Transverse colon (tissue), 4 donors: ENCODE measurements at regions not wholly inside any gene's neighbourhood (a gene's known extent, or its start where the extent isn't known, plus 50 kb on each side); places are given as distances from the start of the nearest gene placed in this dataset.

Experiments used
- DNase-seq: peaks from one replicate; pipeline ENCODE4 v3.0.0-alpha.2; 2019
- H3K27ac ChIP-seq, 4 donors: fragments of 200-600 bp; sonication (generic); 2 replicates each; pipeline ENCODE4 v1.5.1; 2016 to 2018; ENCODE audit warnings: inconsistent platforms in 4 of 4
- H3K27me3 ChIP-seq: fragments of 200-600 bp; sonication (generic); 2 replicates; pipeline ENCODE4 v1.5.1; 2017; ENCODE audit warnings: inconsistent platforms
- H3K36me3 ChIP-seq, 4 donors: fragments of 200-600 bp; sonication (generic); 2 replicates each; pipeline ENCODE4 v1.5.1; 2017 to 2019; ENCODE audit warnings: inconsistent platforms in 4 of 4
- H3K4me1 ChIP-seq, 4 donors: fragments of 200-600 bp; sonication (generic); 2 replicates each; pipeline ENCODE4 v1.5.1; 2017 to 2020; ENCODE audit warnings: inconsistent platforms in 4 of 4
- H3K4me3 ChIP-seq, 4 donors: fragments of 200-600 bp; sonication (generic); 1 replicate in 1 of 4; 2 replicates in 3 of 4; pipeline versions ENCODE4 v1.5.1 to v1.6.1; 2017 to 2019; ENCODE audit warnings: inconsistent platforms in 4 of 4
- H3K9me3 ChIP-seq, 2 donors: fragments of 200-600 bp; sonication (generic); 2 replicates each; pipeline ENCODE4 v1.5.1; 2017 to 2019; ENCODE audit warnings: inconsistent platforms in 2 of 2
- EP300 ChIP-seq: sonication (generic); formaldehyde crosslinking; IDR thresholded peaks from one replicate; pipeline ENCODE4 v1.6.1; 2017; ENCODE audit warnings: antibody characterized with exemption, low read depth
- POLR2A ChIP-seq: fragments of 450-650 bp; IDR thresholded peaks from one replicate; pipeline ENCODE4 v1.6.1; 2016; ENCODE audit warnings: antibody characterized with exemption, mild to moderate bottlenecking, moderate library complexity
- POLR2AphosphoS5 ChIP-seq, 3 donors: sonication (generic); formaldehyde crosslinking; IDR thresholded peaks; one replicate each; pipeline ENCODE4 v1.6.1; 2016; ENCODE audit warnings: antibody characterized with exemption in 3 of 3
- WGBS, 2 donors: methylation state at CpG; one replicate each; pipeline ENCODE4 v1.1.5; 2018; ENCODE audit warnings: low coverage in 1 of 2; 5-methylcytosine and 5-hydroxymethylcytosine counted together
- in situ Hi-C, 4 donors: fragments of 200-750 bp; cut with MboI; loops; one replicate each; pipeline versions ENCODE4 v1.15.0 to v1.15.1; 2017; ENCODE audit warnings: low sequenced_read_pairs in 3 of 4, low pct_ligation_motif_present in 1 of 4, low pct_unique_long_range_greater_than_20kb in 1 of 4
- intact Hi-C: fragments of 100-400 bp; cut with DNase I; formaldehyde crosslinking; loops from one replicate; pipeline ENCODE4 v1.15.1; 2023; ENCODE audit warnings: low total_unique reads
- TF ChIP-seq, protein P1 (sequence below), 5 experiments: fragments of 200-600 bp in 3 of 5; fragments of 450-650 bp in 2 of 5; sonication (generic) in 3 of 5; IDR thresholded peaks; 1 replicate in 2 of 5; 2 replicates in 3 of 5; pipeline ENCODE4 v1.5.1; 2016 to 2017; ENCODE audit warnings: antibody characterized with exemption in 5 of 5, inconsistent platforms in 3 of 5, mild to moderate bottlenecking in 2 of 5, moderate library complexity in 1 of 5

DNA sequence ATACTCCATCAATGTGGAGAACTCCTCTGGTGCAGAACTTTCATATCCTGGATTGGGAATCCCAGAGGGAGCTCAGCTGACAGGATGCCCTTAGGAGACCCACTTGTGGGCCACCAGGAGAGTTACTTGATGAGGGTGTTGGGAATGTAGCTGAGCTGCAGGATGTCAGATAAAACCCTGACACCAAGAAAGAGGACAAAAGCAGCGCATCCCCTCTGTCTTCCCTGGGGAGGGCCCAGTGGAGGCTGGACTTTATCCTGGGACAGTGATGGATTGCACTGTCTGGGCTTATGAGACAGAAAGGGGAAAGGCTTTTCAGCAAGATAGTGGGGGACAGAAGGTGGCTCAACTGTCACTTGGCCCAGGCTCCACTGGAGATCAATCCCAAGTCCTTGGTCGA is 88.1 kb upstream of the BCAR3 start:
- no peak for DNase-seq
- Histone ChIP-seq H3K4me1 (peaks cover 0 to 13% (median 3%) of the 10 kb centered on the region in 4 donors), H3K4me3 (no peak overlapping the region), H3K27ac (no peak overlapping the region), H3K36me3 (no peaks in the 10 kb centered on the region), H3K9me3 (no peaks in the 10 kb centered on the region), H3K27me3 (no peaks in the 10 kb centered on the region)
- TF ChIP-seq POLR2AphosphoS5 (IDR thresholded peaks at IDR 0.05) (no peak), EP300 (no peak), POLR2A (no peak)
- TF ChIP-seq, protein P1, sequence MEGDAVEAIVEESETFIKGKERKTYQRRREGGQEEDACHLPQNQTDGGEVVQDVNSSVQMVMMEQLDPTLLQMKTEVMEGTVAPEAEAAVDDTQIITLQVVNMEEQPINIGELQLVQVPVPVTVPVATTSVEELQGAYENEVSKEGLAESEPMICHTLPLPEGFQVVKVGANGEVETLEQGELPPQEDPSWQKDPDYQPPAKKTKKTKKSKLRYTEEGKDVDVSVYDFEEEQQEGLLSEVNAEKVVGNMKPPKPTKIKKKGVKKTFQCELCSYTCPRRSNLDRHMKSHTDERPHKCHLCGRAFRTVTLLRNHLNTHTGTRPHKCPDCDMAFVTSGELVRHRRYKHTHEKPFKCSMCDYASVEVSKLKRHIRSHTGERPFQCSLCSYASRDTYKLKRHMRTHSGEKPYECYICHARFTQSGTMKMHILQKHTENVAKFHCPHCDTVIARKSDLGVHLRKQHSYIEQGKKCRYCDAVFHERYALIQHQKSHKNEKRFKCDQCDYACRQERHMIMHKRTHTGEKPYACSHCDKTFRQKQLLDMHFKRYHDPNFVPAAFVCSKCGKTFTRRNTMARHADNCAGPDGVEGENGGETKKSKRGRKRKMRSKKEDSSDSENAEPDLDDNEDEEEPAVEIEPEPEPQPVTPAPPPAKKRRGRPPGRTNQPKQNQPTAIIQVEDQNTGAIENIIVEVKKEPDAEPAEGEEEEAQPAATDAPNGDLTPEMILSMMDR (IDR thresholded peaks at IDR 0.05), result no peak
- 90% methylated on average over 2 of the region's 2 CpGs; no CpG with 5 or more reads in 1 of the 2 donors for WGBS, 2 donors
- intact Hi-C loops (no loop called here), in situ Hi-C loops (no loop called here)

GRCh38 chr1:93768380-93768863 is 86.8 kb upstream of the BCAR3 start:
- in situ Hi-C loops (no loop called here), intact Hi-C loops (no loop called here)
- WGBS, 2 donors, result 57 to 64% methylated on average over 5 to 6 of the region's 6 CpGs
- TF ChIP-seq EP300, result no peak
- no peak for TF ChIP-seq POLR2A
- TF ChIP-seq POLR2AphosphoS5 (IDR thresholded peaks at IDR 0.05), result no peak
- TF ChIP-seq, protein P1 (IDR thresholded peaks at IDR 0.05), result no peak
- H3K27ac ChIP-seq, result no peak overlapping the region
- no peaks in the 10 kb centered on the region for H3K9me3 ChIP-seq
- peaks cover 0 to 13% (median 3%) of the 10 kb centered on the region in 4 donors for H3K4me1 ChIP-seq
- H3K27me3 ChIP-seq, result no peaks in the 10 kb centered on the region
- no peak for DNase-seq
- H3K36me3 ChIP-seq, result no peaks in the 10 kb centered on the region
- H3K4me3 ChIP-seq, result no peak overlapping the region

DNA sequence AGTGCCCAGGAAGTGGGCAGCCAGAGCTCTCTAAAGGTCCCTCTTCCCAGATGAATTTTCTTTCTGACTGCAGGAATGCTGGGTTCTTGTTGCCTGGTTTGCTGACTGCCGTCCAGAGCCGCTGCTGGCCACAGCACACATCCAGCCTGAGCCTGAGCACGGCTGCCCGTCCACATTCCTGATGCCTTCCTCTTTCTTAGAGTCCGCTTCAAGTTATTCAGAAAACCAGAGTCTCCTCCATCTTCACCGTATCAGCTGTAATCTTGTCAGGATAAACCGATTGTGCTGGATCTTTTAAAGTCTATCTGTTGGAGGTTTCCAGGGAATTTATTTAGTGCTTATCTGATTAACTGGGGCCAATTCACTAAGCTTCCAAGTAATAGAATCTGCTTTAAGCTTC is 84.8 kb upstream of the BCAR3 start:
- Histone ChIP-seq H3K4me1 (peaks cover 0 to 13% (median 3%) of the 10 kb centered on the region in 4 donors), H3K4me3 (no peak overlapping the region), H3K27ac (no peak overlapping the region), H3K9me3 (no peaks in the 10 kb centered on the region), H3K27me3 (no peaks in the 10 kb centered on the region), H3K36me3 (no peaks in the 10 kb centered on the region)
- TF ChIP-seq EP300 (no peak), POLR2A (no peak), POLR2AphosphoS5 (IDR thresholded peaks at IDR 0.05) (no peak)
- TF ChIP-seq, protein P1 (IDR thresholded peaks at IDR 0.05), result no peak
- no peak for DNase-seq
- WGBS, 2 donors, result 96 to 100% methylated on average over 1 to 7 of the region's 7 CpGs
- intact Hi-C loops, result no loop called here
- in situ Hi-C loops, result no loop called here

DNA sequence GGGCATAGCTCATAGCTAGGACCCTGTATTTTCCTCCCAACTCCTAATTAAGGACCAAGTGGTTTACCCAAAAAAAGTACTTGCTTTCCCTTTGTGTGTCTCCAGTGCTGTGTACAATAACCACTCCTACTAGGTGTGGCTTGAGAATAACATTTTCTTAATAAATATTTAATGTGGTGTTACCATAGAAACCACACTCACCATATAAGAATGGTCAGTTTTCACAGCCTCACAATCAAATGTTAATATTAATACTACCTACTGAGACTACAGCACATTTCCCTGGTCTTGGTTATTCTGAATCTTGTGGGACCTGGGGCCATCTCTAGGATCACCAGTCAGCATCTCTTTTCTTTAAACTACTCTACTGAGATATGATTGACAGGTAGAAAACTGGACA is 83.5 kb upstream of the BCAR3 start:
- Histone ChIP-seq H3K4me3 (no peak overlapping the region), H3K36me3 (no peaks in the 10 kb centered on the region), H3K9me3 (no peaks in the 10 kb centered on the region), H3K27ac (no peak overlapping the region), H3K27me3 (no peaks in the 10 kb centered on the region), H3K4me1 (peaks cover 0 to 13% (median 3%) of the 10 kb centered on the region in 4 donors)
- TF ChIP-seq POLR2AphosphoS5 (IDR thresholded peaks at IDR 0.05) (no peak), POLR2A (no peak), EP300 (no peak)
- TF ChIP-seq, protein P1 (IDR thresholded peaks at IDR 0.05), result no peak
- in situ Hi-C loops, result no loop called here
- DNase-seq, result no peak
- intact Hi-C loops, result no loop called here
